IMR-90 (cell line): ENCODE measurements at regions not wholly inside any gene's neighbourhood (a gene's known extent, or its start where the extent isn't known, plus 50 kb on each side); places are given as distances from the start of the nearest gene placed in this dataset.

Experiments
- ATAC-seq: fragments of 200-7000 bp; cut with Tn5 transposase; 2 replicates; pipeline ENCODE4 v1.9.1; 2020; ENCODE audit warnings: low read depth, mild to moderate bottlenecking, moderate library complexity
- BruUV-seq: library from RNA; stranded (reverse); fragments of 400-500 nt; replicated peaks from 2 replicates; lab custom pipeline; 2021; lab: Mats Ljungman, UMichigan
- CTCF ChIA-PET: fragments of 300-600 bp; formaldehyde crosslinking; extraction: SDS; loops from one replicate; lab custom pipeline; 2021; ENCODE audit warnings: antibody characterized with exemption; lab: Yijun Ruan, JAX
- POLR2A ChIA-PET: fragments of 300-600 bp; sonication (Branson Sonifier 250); formaldehyde crosslinking; loops from one replicate; lab custom pipeline; 2022; ENCODE audit warnings: antibody characterized with exemption; ENCODE audit not compliant: unreplicated experiment; lab: Charles Lee
- DNase-seq: peaks from one replicate; pipeline ENCODE4 v3.0.0; 2013
- H2AFZ ChIP-seq: replicated peaks from 2 replicates; pipeline ENCODE3; 2013; ENCODE audit warnings: low read length, mild to moderate bottlenecking; ENCODE audit not compliant: poor library complexity
- H2AK5ac ChIP-seq: 2 replicates; pipeline ENCODE4 v1.6.1; 2013; ENCODE audit warnings: low read depth, low read length, inconsistent platforms
- H2AK9ac ChIP-seq: replicated peaks from 2 replicates; pipeline ENCODE3; 2013; ENCODE audit warnings: mild to moderate bottlenecking, low read depth, low read length, moderate library complexity; ENCODE audit not compliant: poor library complexity
- H2BK120ac ChIP-seq: 2 replicates; pipeline ENCODE4 v1.6.1; 2013; ENCODE audit warnings: low read depth, low read length, inconsistent platforms
- H2BK15ac ChIP-seq: 3 replicates; pipeline ENCODE4 v1.6.1; 2013; ENCODE audit warnings: low read depth, low read length, inconsistent platforms
- H2BK20ac ChIP-seq: 2 replicates; pipeline ENCODE4 v1.6.1; 2013; ENCODE audit warnings: low read depth, mild to moderate bottlenecking, inconsistent platforms, low read length, moderate library complexity
- H2BK5ac ChIP-seq: 2 replicates; pipeline ENCODE4 v1.6.1; 2013; ENCODE audit warnings: mild to moderate bottlenecking, low read depth, low read length, inconsistent platforms; ENCODE audit not compliant: poor library complexity, severe bottlenecking
- H3K14ac ChIP-seq: replicated peaks from 2 replicates; pipeline ENCODE4 v1.6.1; 2013; ENCODE audit warnings: low read depth, low read length, inconsistent platforms
- H3K18ac ChIP-seq: 2 replicates; pipeline ENCODE4 v1.6.1; 2013; ENCODE audit warnings: low read depth, low read length, control low read depth
- H3K23ac ChIP-seq: 2 replicates; pipeline ENCODE4 v1.6.1; 2013; ENCODE audit warnings: low read depth, low read length, inconsistent platforms
- H3K27ac ChIP-seq: 2 replicates; pipeline ENCODE4 v1.5.1; 2013; ENCODE audit warnings: mild to moderate bottlenecking, control low read depth, low read length; ENCODE audit not compliant: insufficient read depth
- H3K27me3 ChIP-seq: 2 replicates; pipeline ENCODE4 v1.6.1; 2013; ENCODE audit warnings: low read length; ENCODE audit not compliant: control insufficient read depth, insufficient read depth
- H3K36me3 ChIP-seq: 2 replicates; pipeline ENCODE4 v1.6.1; 2013; ENCODE audit warnings: low read length, mixed read lengths; ENCODE audit not compliant: control insufficient read depth, insufficient read depth
- H3K4ac ChIP-seq: 2 replicates; pipeline ENCODE4 v1.6.1; 2013; ENCODE audit warnings: low read depth, low read length, inconsistent platforms
- H3K4me1 ChIP-seq: 2 replicates; pipeline ENCODE4 v1.6.1; 2013; ENCODE audit warnings: low read length, mixed read lengths; ENCODE audit not compliant: control insufficient read depth, insufficient read depth
- H3K4me2 ChIP-seq: 2 replicates; pipeline ENCODE4 v1.6.1; 2013; ENCODE audit warnings: low read depth, mild to moderate bottlenecking, control low read depth, low read length, moderate library complexity
- H3K4me3 ChIP-seq: 2 replicates; pipeline ENCODE4 v1.5.1; 2013; ENCODE audit warnings: low read depth, mild to moderate bottlenecking, control low read depth, low read length, moderate library complexity; ENCODE audit not compliant: insufficient read depth
- H3K56ac ChIP-seq: 2 replicates; pipeline ENCODE4 v1.6.1; 2013; ENCODE audit warnings: low read length, inconsistent platforms; ENCODE audit not compliant: insufficient read depth; ENCODE audit errors: extremely low read depth
- H3K79me1 ChIP-seq, 2 experiments: 2 replicates each; pipeline ENCODE4 v1.6.1; 2013; ENCODE audit warnings: low read length in 2 of 2, inconsistent platforms in 1 of 2, low read depth in 1 of 2
- H3K9ac ChIP-seq: 2 replicates; pipeline ENCODE4 v1.6.1; 2013; ENCODE audit warnings: low read depth, low read length, control low read depth
- H3K9me1 ChIP-seq: 2 replicates; pipeline ENCODE4 v1.6.1; 2013; ENCODE audit warnings: low read length, inconsistent platforms; ENCODE audit not compliant: insufficient read depth
- H3K9me3 ChIP-seq: 2 replicates; pipeline ENCODE4 v1.6.1; 2013; ENCODE audit warnings: low read length; ENCODE audit not compliant: control insufficient read depth, insufficient read depth
- H4K20me1 ChIP-seq: 2 replicates; pipeline ENCODE4 v1.6.1; 2013; ENCODE audit warnings: low read length, inconsistent platforms; ENCODE audit not compliant: insufficient read depth
- H4K5ac ChIP-seq: 2 replicates; pipeline ENCODE4 v1.6.1; 2013; ENCODE audit warnings: mild to moderate bottlenecking, low read depth, low read length, control low read depth
- H4K8ac ChIP-seq, 2 experiments: 2 replicates each; pipeline ENCODE4 v1.6.1; 2013; ENCODE audit warnings: low read depth in 2 of 2, low read length in 2 of 2, control low read depth in 1 of 2, inconsistent platforms in 1 of 2
- H4K91ac ChIP-seq: 2 replicates; pipeline ENCODE4 v1.6.1; 2013; ENCODE audit warnings: low read depth, low read length, inconsistent platforms; ENCODE audit not compliant: insufficient read depth
- CEBPB ChIP-seq: IDR thresholded peaks from 2 replicates; pipeline ENCODE4 v1.6.1; 2012; ENCODE audit warnings: low read depth, low read length, improper control_type of control experiment
- CHD1 ChIP-seq: IDR thresholded peaks from 2 replicates; pipeline ENCODE4 v1.6.1; 2012; ENCODE audit warnings: low read depth, low read length, improper control_type of control experiment
- FOS ChIP-seq: fragments of 150-350 bp; IDR thresholded peaks from 2 replicates; pipeline ENCODE4 v1.6.1; 2016; ENCODE audit warnings: low read depth, low read length
- MAFK ChIP-seq: IDR thresholded peaks from 2 replicates; pipeline ENCODE4 v1.6.1; 2012; ENCODE audit warnings: low read depth, low read length, improper control_type of control experiment
- MAZ ChIP-seq: IDR thresholded peaks from 2 replicates; pipeline ENCODE4 v1.6.1; 2012; ENCODE audit warnings: low read depth, mild to moderate bottlenecking, low read length, improper control_type of control experiment, moderate library complexity, borderline replicate concordance
- MXI1 ChIP-seq: IDR thresholded peaks from 2 replicates; pipeline ENCODE4 v1.6.1; 2012; ENCODE audit warnings: low read depth, mild to moderate bottlenecking, low read length, moderate library complexity, borderline replicate concordance
- POLR2A ChIP-seq: IDR thresholded peaks from 2 replicates; pipeline ENCODE4 v1.6.1; 2012; ENCODE audit warnings: mild to moderate bottlenecking, low read depth, low read length
- RAD21 ChIP-seq: IDR thresholded peaks from 2 replicates; pipeline ENCODE4 v1.6.1; 2012; ENCODE audit warnings: low read length, improper control_type of control experiment
- RCOR1 ChIP-seq: IDR thresholded peaks from 2 replicates; pipeline ENCODE4 v1.6.1; 2012; ENCODE audit warnings: mild to moderate bottlenecking, low read length, improper control_type of control experiment; ENCODE audit not compliant: insufficient replicate concordance
- RFX5 ChIP-seq: IDR thresholded peaks from 2 replicates; pipeline ENCODE4 v1.8.0; 2012; ENCODE audit warnings: low read depth, mild to moderate bottlenecking, low read length, moderate library complexity
- SMC3 ChIP-seq: fragments of 150-350 bp; IDR thresholded peaks from 2 replicates; pipeline ENCODE4 v1.6.1; 2016; ENCODE audit warnings: low read depth, mild to moderate bottlenecking, antibody characterized with exemption, low read length, moderate library complexity
- WGBS, 2 experiments: methylation state at CpG; one replicate each; pipeline versions ENCODE4 v1.1.5 to v1.1.7; 2013; ENCODE audit warnings: missing lambda C conversion rate in 2 of 2; ENCODE audit not compliant: insufficient read length in 1 of 2; ENCODE audit errors: extremely low coverage in 2 of 2; 5-methylcytosine and 5-hydroxymethylcytosine counted together
- dilution Hi-C: fragments of 300-500 bp; cut with HindIII; formaldehyde crosslinking; loops from one replicate; pipeline ENCODE4 v1.14.3; 2018; ENCODE audit warnings: low sequenced_read_pairs; ENCODE audit not compliant: unreplicated experiment
- in situ Hi-C: fragments of 300-500 bp; cut with MboI; formaldehyde crosslinking; loops from 3 replicates; pipeline ENCODE4 v1.14.3; 2019; ENCODE audit warnings: low sequenced_read_pairs, inconsistent platforms, mixed read lengths
- intact Hi-C: fragments of 100-400 bp; cut with micrococcal nuclease; formaldehyde crosslinking; loops from 2 replicates; pipeline ENCODE4 v1.10.0; 2022
- TF ChIP-seq, protein P1 (sequence below): fragments of 150-350 bp; IDR thresholded peaks from 2 replicates; pipeline ENCODE4 v1.6.1; 2016; ENCODE audit warnings: low read depth, mild to moderate bottlenecking, low read length, moderate library complexity, borderline replicate concordance
- TF ChIP-seq, protein P2 (sequence below): fragments of 150-350 bp; IDR thresholded peaks from 2 replicates; pipeline ENCODE4 v1.6.1; 2017; ENCODE audit warnings: mild to moderate bottlenecking, antibody characterized with exemption, low read length, low read depth
- TF ChIP-seq, protein P3 (sequence below): conservative IDR thresholded peaks from 2 replicates; pipeline ENCODE4 v1.5.1; 2012; ENCODE audit warnings: mild to moderate bottlenecking, low read depth, low read length, improper control_type of control experiment

DNA sequence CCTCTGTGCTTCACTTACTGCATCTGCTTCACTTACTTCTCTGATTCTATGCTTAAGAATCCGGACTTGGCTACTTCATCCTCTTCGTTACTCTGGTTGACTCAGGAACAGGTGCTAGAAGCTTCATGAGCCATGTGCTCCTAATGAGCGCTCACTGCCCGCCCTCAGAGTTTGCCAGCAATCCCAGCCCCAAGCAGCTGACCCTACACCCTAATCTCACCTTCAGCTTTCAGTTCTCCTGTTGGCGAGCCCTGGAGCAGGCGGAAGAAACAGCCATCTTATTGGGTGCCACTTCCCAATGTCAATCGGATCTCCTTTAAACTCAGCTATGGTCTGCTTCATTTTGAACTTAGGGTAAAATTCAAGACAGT lies 61.3 kb downstream of the FOXA2 start:
- H3K9me1 ChIP-seq, result no peaks in the 10 kb centered on the region
- no TSS peak for BruUV-seq
- no peaks in the 10 kb centered on the region for H3K79me1 ChIP-seq
- H3K14ac ChIP-seq, result no peak overlapping the region
- in situ Hi-C loops, result no loop called here
- no peak overlapping the region for H2AFZ ChIP-seq
- H2BK15ac ChIP-seq, result no peak overlapping the region
- no peak overlapping the region for H4K5ac ChIP-seq
- dilution Hi-C loops, result no loop called here
- no peak overlapping the region for H3K27ac ChIP-seq
- no peak overlapping the region for H4K8ac ChIP-seq
- H2BK120ac ChIP-seq, result no peak overlapping the region
- H3K23ac ChIP-seq, result no peak overlapping the region
- CTCF ChIA-PET, result no interaction called here
- 51% methylated on average over 4 of the region's 7 CpGs; no CpG with 5 or more reads in 1 of the 2 experiments for WGBS, 2 experiments
- no peaks in the 10 kb centered on the region for H4K20me1 ChIP-seq
- no peaks in the 10 kb centered on the region for H3K27me3 ChIP-seq
- no peak overlapping the region for H2BK20ac ChIP-seq
- peaks cover 2% of the 10 kb centered on the region; the same call in 1 of the 2 replicates for H3K9me3 ChIP-seq
- no peak overlapping the region for H3K9ac ChIP-seq
- H2BK5ac ChIP-seq, result no peak overlapping the region
- TF ChIP-seq MAFK (no peak), POLR2A (no peak), CEBPB (no peak), SMC3 (no peak), MXI1 (no peak), RCOR1 (no peak), RAD21 (no peak), RFX5 (no peak), MAZ (no peak), CHD1 (no peak), FOS (no peak)
- TF ChIP-seq, protein P1, sequence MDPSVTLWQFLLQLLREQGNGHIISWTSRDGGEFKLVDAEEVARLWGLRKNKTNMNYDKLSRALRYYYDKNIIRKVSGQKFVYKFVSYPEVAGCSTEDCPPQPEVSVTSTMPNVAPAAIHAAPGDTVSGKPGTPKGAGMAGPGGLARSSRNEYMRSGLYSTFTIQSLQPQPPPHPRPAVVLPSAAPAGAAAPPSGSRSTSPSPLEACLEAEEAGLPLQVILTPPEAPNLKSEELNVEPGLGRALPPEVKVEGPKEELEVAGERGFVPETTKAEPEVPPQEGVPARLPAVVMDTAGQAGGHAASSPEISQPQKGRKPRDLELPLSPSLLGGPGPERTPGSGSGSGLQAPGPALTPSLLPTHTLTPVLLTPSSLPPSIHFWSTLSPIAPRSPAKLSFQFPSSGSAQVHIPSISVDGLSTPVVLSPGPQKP, result no peak
- TF ChIP-seq, protein P2, sequence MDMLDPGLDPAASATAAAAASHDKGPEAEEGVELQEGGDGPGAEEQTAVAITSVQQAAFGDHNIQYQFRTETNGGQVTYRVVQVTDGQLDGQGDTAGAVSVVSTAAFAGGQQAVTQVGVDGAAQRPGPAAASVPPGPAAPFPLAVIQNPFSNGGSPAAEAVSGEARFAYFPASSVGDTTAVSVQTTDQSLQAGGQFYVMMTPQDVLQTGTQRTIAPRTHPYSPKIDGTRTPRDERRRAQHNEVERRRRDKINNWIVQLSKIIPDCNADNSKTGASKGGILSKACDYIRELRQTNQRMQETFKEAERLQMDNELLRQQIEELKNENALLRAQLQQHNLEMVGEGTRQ, result no peak
- TF ChIP-seq, protein P3, sequence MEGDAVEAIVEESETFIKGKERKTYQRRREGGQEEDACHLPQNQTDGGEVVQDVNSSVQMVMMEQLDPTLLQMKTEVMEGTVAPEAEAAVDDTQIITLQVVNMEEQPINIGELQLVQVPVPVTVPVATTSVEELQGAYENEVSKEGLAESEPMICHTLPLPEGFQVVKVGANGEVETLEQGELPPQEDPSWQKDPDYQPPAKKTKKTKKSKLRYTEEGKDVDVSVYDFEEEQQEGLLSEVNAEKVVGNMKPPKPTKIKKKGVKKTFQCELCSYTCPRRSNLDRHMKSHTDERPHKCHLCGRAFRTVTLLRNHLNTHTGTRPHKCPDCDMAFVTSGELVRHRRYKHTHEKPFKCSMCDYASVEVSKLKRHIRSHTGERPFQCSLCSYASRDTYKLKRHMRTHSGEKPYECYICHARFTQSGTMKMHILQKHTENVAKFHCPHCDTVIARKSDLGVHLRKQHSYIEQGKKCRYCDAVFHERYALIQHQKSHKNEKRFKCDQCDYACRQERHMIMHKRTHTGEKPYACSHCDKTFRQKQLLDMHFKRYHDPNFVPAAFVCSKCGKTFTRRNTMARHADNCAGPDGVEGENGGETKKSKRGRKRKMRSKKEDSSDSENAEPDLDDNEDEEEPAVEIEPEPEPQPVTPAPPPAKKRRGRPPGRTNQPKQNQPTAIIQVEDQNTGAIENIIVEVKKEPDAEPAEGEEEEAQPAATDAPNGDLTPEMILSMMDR, result no peak
- H3K4ac ChIP-seq, result no peak overlapping the region
- H2AK9ac ChIP-seq, result no peak overlapping the region
- no peak for DNase-seq
- H3K4me3 ChIP-seq, result no peak overlapping the region
- H3K56ac ChIP-seq, result no peak overlapping the region
- POLR2A ChIA-PET, result no interaction called here
- H3K4me1 ChIP-seq, result no peaks in the 10 kb centered on the region
- H4K91ac ChIP-seq, result no peak overlapping the region
- intact Hi-C loops, result no loop called here
- no peak overlapping the region for H3K18ac ChIP-seq
- no peak for ATAC-seq
- H2AK5ac ChIP-seq, result no peak overlapping the region
- H3K36me3 ChIP-seq, result no peaks in the 10 kb centered on the region
- H3K4me2 ChIP-seq, result no peak overlapping the region
